SK-N-SH treated with all-trans-retinoic acid at 6 μM for 48 hours (cell line): ENCODE measurements at regions not wholly inside any gene's neighbourhood (a gene's known extent, or its start where the extent isn't known, plus 50 kb on each side); places are given as distances from the start of the nearest gene placed in this dataset.

Experiments
- ATAC-seq: fragments of 200-7000 bp; cut with Tn5 transposase; 3 replicates; pipeline ENCODE4 v1.9.1; 2020; ENCODE audit warnings: mild to moderate bottlenecking, moderate library complexity
- BACH2 ChIP-seq: fragments of 250-450 bp; sonication (Bioruptor Pico); IDR thresholded peaks from 2 replicates; pipeline ENCODE4 v1.9.0; 2021; ENCODE audit warnings: mild to moderate bottlenecking, borderline replicate concordance
- CREB5 ChIP-seq: fragments of 250-450 bp; sonication (Bioruptor Pico); IDR thresholded peaks from 2 replicates; pipeline ENCODE4 v1.5.1; 2020; ENCODE audit warnings: low read depth, mild to moderate bottlenecking, moderate library complexity
- CSDC2 ChIP-seq: fragments of 250-450 bp; sonication (Bioruptor Pico); IDR thresholded peaks from 2 replicates; pipeline ENCODE4 v1.5.0; 2020; ENCODE audit warnings: mild to moderate bottlenecking, moderate library complexity
- CSRNP3 ChIP-seq: fragments of 250-450 bp; sonication (Bioruptor Pico); IDR thresholded peaks from 2 replicates; pipeline ENCODE4 v1.5.1; 2021; ENCODE audit warnings: mild to moderate bottlenecking, moderate library complexity
- ESRRG ChIP-seq: fragments of 250-450 bp; sonication (Bioruptor Pico); IDR thresholded peaks from 2 replicates; pipeline ENCODE4 v1.6.1; 2021; ENCODE audit warnings: mild to moderate bottlenecking
- GLIS3 ChIP-seq: fragments of 250-450 bp; sonication (Bioruptor Pico); IDR thresholded peaks from 2 replicates; pipeline ENCODE4 v1.5.0; 2020; ENCODE audit warnings: mild to moderate bottlenecking, moderate library complexity
- ISL1 ChIP-seq: fragments of 250-450 bp; sonication (Bioruptor Pico); IDR thresholded peaks from 2 replicates; pipeline ENCODE4 v2.1.2; 2022; ENCODE audit warnings: mild to moderate bottlenecking, moderate library complexity
- OSR1 ChIP-seq: fragments of 250-450 bp; sonication (Bioruptor Pico); IDR thresholded peaks from 2 replicates; pipeline ENCODE4 v1.8.0; 2022; ENCODE audit warnings: moderate library complexity, mild to moderate bottlenecking, inconsistent platforms
- PATZ1 ChIP-seq: fragments of 250-450 bp; sonication (Bioruptor Pico); IDR thresholded peaks from 2 replicates; pipeline ENCODE4 v1.8.0; 2020; ENCODE audit warnings: mild to moderate bottlenecking, moderate library complexity, borderline replicate concordance
- POU6F1 ChIP-seq: fragments of 250-450 bp; sonication (Bioruptor Pico); IDR thresholded peaks from 2 replicates; pipeline ENCODE4 v1.8.0; 2021; ENCODE audit warnings: low read depth, mild to moderate bottlenecking, moderate library complexity, borderline replicate concordance
- RARB ChIP-seq: fragments of 250-450 bp; sonication (Bioruptor Pico); IDR thresholded peaks from 2 replicates; pipeline ENCODE4 v1.8.0; 2021; ENCODE audit warnings: mild to moderate bottlenecking, moderate library complexity
- TCF4 ChIP-seq: fragments of 250-450 bp; sonication (Bioruptor Pico); IDR thresholded peaks from 2 replicates; pipeline ENCODE4 v1.8.0; 2021; ENCODE audit warnings: mild to moderate bottlenecking, moderate library complexity, borderline replicate concordance
- TOX ChIP-seq: fragments of 250-450 bp; sonication (Bioruptor Pico); IDR thresholded peaks from 2 replicates; pipeline ENCODE4 v1.8.0; 2021; ENCODE audit warnings: mild to moderate bottlenecking, moderate library complexity, borderline replicate concordance
- TSHZ2 ChIP-seq: fragments of 250-450 bp; sonication (Bioruptor Pico); IDR thresholded peaks from 2 replicates; pipeline ENCODE4 v1.5.0; 2020; ENCODE audit warnings: mild to moderate bottlenecking, moderate library complexity
- ZC3H10 ChIP-seq: fragments of 250-450 bp; sonication (Bioruptor Pico); IDR thresholded peaks from 2 replicates; pipeline ENCODE4 v1.5.1; 2021; ENCODE audit warnings: mild to moderate bottlenecking, moderate library complexity
- ZFP30 ChIP-seq: fragments of 450-650 bp; formaldehyde crosslinking; IDR thresholded peaks from 2 replicates; pipeline ENCODE4 v1.5.0; 2022; ENCODE audit warnings: mild to moderate bottlenecking, moderate library complexity
- ZNF565 ChIP-seq: fragments of 450-650 bp; formaldehyde crosslinking; conservative IDR thresholded peaks from 2 replicates; pipeline ENCODE4 v1.5.0; 2020; ENCODE audit warnings: low read depth, mild to moderate bottlenecking, moderate library complexity
- ZNF70 ChIP-seq: fragments of 450-650 bp; formaldehyde crosslinking; IDR thresholded peaks from 2 replicates; pipeline ENCODE4 v1.5.0; 2020; ENCODE audit warnings: mild to moderate bottlenecking, moderate library complexity
- ZNF8 ChIP-seq: fragments of 450-650 bp; formaldehyde crosslinking; IDR thresholded peaks from 2 replicates; pipeline ENCODE4 v1.5.0; 2020; ENCODE audit warnings: mild to moderate bottlenecking, moderate library complexity

- ATAC-seq = no peak
- TF ChIP-seq GLIS3 (CRISPR knock-in tag) (no peak), CREB5 (CRISPR knock-in tag) (0 out of 2 replicates have a peak, but pooled peaks have one; percentile 43), POU6F1 (CRISPR knock-in tag) (no peak), BACH2 (CRISPR knock-in tag) (no peak), TOX (CRISPR knock-in tag) (no peak), CSDC2 (CRISPR knock-in tag) (no peak), ZNF70 (CRISPR knock-in tag) (no peak), ZNF8 (no peak), PATZ1 (CRISPR knock-in tag) (no peak), RARB (CRISPR knock-in tag) (no peak), ISL1 (CRISPR knock-in tag) (peak; percentile 43; the same call in 1 of the 2 replicates), CSRNP3 (no peak), TSHZ2 (CRISPR knock-in tag) (no peak), TCF4 (CRISPR knock-in tag) (no peak), ZC3H10 (CRISPR knock-in tag) (no peak), OSR1 (no peak)
- TF ChIP-seq, all 23 proteins: peak for 2
Observed at GRCh38 chr4:128521648-128522111, 234.1 kb upstream of the PGRMC2 start.

- ATAC-seq = no peak
- TF ChIP-seq CSRNP3 (no peak), GLIS3 (CRISPR knock-in tag) (no peak), OSR1 (no peak), TOX (CRISPR knock-in tag) (no peak), ISL1 (CRISPR knock-in tag) (no peak), TCF4 (CRISPR knock-in tag) (no peak), ZFP30 (no peak)
- TF ChIP-seq, all 23 proteins: peak for 0
Observed at GRCh38 chr4:128521156-128521555, 233.5 kb upstream of the PGRMC2 start.

GRCh38 chr4:128519163-128519830 is 231.7 kb upstream of the PGRMC2 start:
- ATAC-seq = no peak
- TF ChIP-seq ZNF8 (no peak), ESRRG (CRISPR knock-in tag) (no peak), POU6F1 (CRISPR knock-in tag) (no peak), PATZ1 (CRISPR knock-in tag) (no peak), ZFP30 (no peak), ZNF565 (CRISPR knock-in tag) (no peak), ISL1 (CRISPR knock-in tag) (no peak), TCF4 (CRISPR knock-in tag) (no peak), TOX (CRISPR knock-in tag) (no peak), CSRNP3 (no peak)
